WTC11 (cell line): ENCODE measurements at regions not wholly inside any gene's neighbourhood (a gene's known extent, or its start where the extent isn't known, plus 50 kb on each side); places are given as distances from the start of the nearest gene placed in this dataset.

ENCODE experiments used
- ATAC-seq: fragments of 200-7000 bp; cut with Tn5 transposase; 2 replicates; pipeline ENCODE4 v1.10.0; 2021; ENCODE audit warnings: mild to moderate bottlenecking, moderate library complexity
- CTCF ChIA-PET: fragments of 300-600 bp; sonication (Branson Sonifier 250); formaldehyde crosslinking; loops from one replicate; lab custom pipeline; 2021; ENCODE audit warnings: antibody characterized with exemption; lab: Charles Lee
- POLR2A ChIA-PET: fragments of 350-600 bp; sonication (Branson Sonifier 250); formaldehyde crosslinking; loops from one replicate; lab custom pipeline; 2021; ENCODE audit warnings: antibody characterized with exemption; lab: Charles Lee
- DNase-seq: peaks from one replicate; pipeline ENCODE4 v3.0.0; 2021; ENCODE audit warnings: low spot score
- H3K27ac Mint-ChIP-seq: 2 replicates; pipeline ENCODE4 v1.8.0; 2021; ENCODE audit warnings: mixed read lengths
- H3K27me3 Mint-ChIP-seq: 2 replicates; pipeline ENCODE4 v1.8.0; 2021; ENCODE audit warnings: low read depth, mild to moderate bottlenecking, moderate library complexity, mixed read lengths
- H3K36me3 Mint-ChIP-seq: 2 replicates; pipeline ENCODE4 v1.8.0; 2021; ENCODE audit warnings: mixed read lengths
- H3K4me1 Mint-ChIP-seq: 2 replicates; pipeline ENCODE4 v1.8.0; 2022; ENCODE audit warnings: mixed read lengths
- H3K4me3 Mint-ChIP-seq: 2 replicates; pipeline ENCODE4 v1.8.0; 2021; ENCODE audit warnings: mild to moderate bottlenecking, moderate library complexity, mixed read lengths
- H3K9me3 Mint-ChIP-seq: 2 replicates; pipeline ENCODE4 v1.8.0; 2021; ENCODE audit warnings: mixed read lengths
- ELF4 ChIP-seq: sonication (generic); formaldehyde crosslinking; IDR thresholded peaks from 2 replicates; pipeline ENCODE4 v1.8.1; 2022; ENCODE audit warnings: low read depth, mild to moderate bottlenecking, moderate library complexity, missing genetic modification reagents
- EMX1 ChIP-seq: fragments of 250-450 bp; sonication (Bioruptor Pico); IDR thresholded peaks from 2 replicates; pipeline ENCODE4 v1.8.0; 2021; ENCODE audit warnings: mild to moderate bottlenecking
- FOXP1 ChIP-seq: sonication (generic); formaldehyde crosslinking; IDR thresholded peaks from 2 replicates; pipeline ENCODE4 v1.8.0; 2022; ENCODE audit warnings: missing genetic modification reagents, mild to moderate bottlenecking, moderate library complexity, borderline replicate concordance
- HMGA2 ChIP-seq: fragments of 250-450 bp; sonication (Bioruptor Pico); IDR thresholded peaks from 2 replicates; pipeline ENCODE4 v1.4.0; 2021; ENCODE audit warnings: mild to moderate bottlenecking, moderate library complexity
- IRF2 ChIP-seq: sonication (generic); formaldehyde crosslinking; IDR thresholded peaks from 2 replicates; pipeline ENCODE4 v1.8.0; 2022; ENCODE audit warnings: low read depth, missing genetic modification reagents, borderline replicate concordance
- MXD4 ChIP-seq: fragments of 250-450 bp; sonication (Bioruptor Pico); IDR thresholded peaks from 2 replicates; pipeline ENCODE4 v1.8.0; 2021; ENCODE audit warnings: mild to moderate bottlenecking, moderate library complexity, borderline replicate concordance
- OVOL2 ChIP-seq: fragments of 250-450 bp; sonication (Bioruptor Pico); IDR thresholded peaks from 2 replicates; pipeline ENCODE4 v1.9.0; 2021; ENCODE audit warnings: mild to moderate bottlenecking, borderline replicate concordance
- SP1 ChIP-seq: sonication (generic); formaldehyde crosslinking; conservative IDR thresholded peaks from 2 replicates; pipeline ENCODE4 v1.8.1; 2022; ENCODE audit warnings: missing genetic modification reagents
- TEAD1 ChIP-seq: sonication (generic); formaldehyde crosslinking; IDR thresholded peaks from 2 replicates; pipeline ENCODE4 v1.8.0; 2022; ENCODE audit warnings: mild to moderate bottlenecking, missing genetic modification reagents
- TEAD4 ChIP-seq: sonication (generic); formaldehyde crosslinking; IDR thresholded peaks from 2 replicates; pipeline ENCODE4 v1.8.0; 2022; ENCODE audit warnings: mild to moderate bottlenecking, missing genetic modification reagents
- ZNF138 ChIP-seq: sonication (generic); formaldehyde crosslinking; conservative IDR thresholded peaks from 2 replicates; pipeline ENCODE4 v1.8.1; 2022; ENCODE audit warnings: mild to moderate bottlenecking, moderate library complexity, missing genetic modification reagents
- ZNF263 ChIP-seq: sonication (generic); formaldehyde crosslinking; IDR thresholded peaks from 2 replicates; pipeline ENCODE4 v1.8.1; 2022; ENCODE audit warnings: low read depth, mild to moderate bottlenecking, moderate library complexity, missing genetic modification reagents
- ZNF317 ChIP-seq: sonication (generic); formaldehyde crosslinking; IDR thresholded peaks from 2 replicates; pipeline ENCODE4 v1.8.1; 2023; ENCODE audit warnings: low read depth, mild to moderate bottlenecking, moderate library complexity, missing genetic modification reagents, borderline replicate concordance
- ZNF671 ChIP-seq: fragments of 250-450 bp; sonication (Bioruptor Pico); IDR thresholded peaks from 2 replicates; pipeline ENCODE4 v1.8.0; 2021; ENCODE audit warnings: mild to moderate bottlenecking
- TF ChIP-seq, protein P1 (sequence below): sonication (generic); formaldehyde crosslinking; IDR thresholded peaks from 2 replicates; pipeline ENCODE4 v1.8.0; 2023; ENCODE audit warnings: missing genetic modification reagents
- TF ChIP-seq, protein P2 (sequence below): sonication (generic); formaldehyde crosslinking; IDR thresholded peaks from 2 replicates; pipeline ENCODE4 v1.8.1; 2023; ENCODE audit warnings: mild to moderate bottlenecking, missing genetic modification reagents, moderate library complexity
- TF ChIP-seq, protein P3 (sequence below): sonication (generic); formaldehyde crosslinking; conservative IDR thresholded peaks from 2 replicates; pipeline ENCODE4 v1.8.1; 2022; ENCODE audit warnings: mild to moderate bottlenecking, missing genetic modification reagents
- TF ChIP-seq, protein P4 (sequence below): sonication (generic); formaldehyde crosslinking; IDR thresholded peaks from 2 replicates; pipeline ENCODE4 v1.8.1; 2022; ENCODE audit warnings: low read depth, mild to moderate bottlenecking, moderate library complexity, missing genetic modification reagents, borderline replicate concordance
- TF ChIP-seq, protein P5 (sequence below): sonication (generic); formaldehyde crosslinking; IDR thresholded peaks from 2 replicates; pipeline ENCODE4 v1.8.1; 2023; ENCODE audit warnings: mild to moderate bottlenecking, moderate library complexity, missing genetic modification reagents
- TF ChIP-seq, protein P6 (sequence below): sonication (generic); formaldehyde crosslinking; IDR thresholded peaks from 2 replicates; pipeline ENCODE4 v1.8.1; 2022; ENCODE audit warnings: missing genetic modification reagents, borderline replicate concordance
- TF ChIP-seq, protein P7 (sequence below): fragments of 250-450 bp; sonication (Bioruptor Pico); IDR thresholded peaks from 2 replicates; pipeline ENCODE4 v1.9.0; 2021; ENCODE audit warnings: mild to moderate bottlenecking
- TF ChIP-seq, protein P8 (sequence below): fragments of 250-450 bp; sonication (Bioruptor Pico); IDR thresholded peaks from 2 replicates; pipeline ENCODE4 v1.8.0; 2021; ENCODE audit warnings: mild to moderate bottlenecking
- TF ChIP-seq, protein P9 (sequence below): sonication (generic); formaldehyde crosslinking; IDR thresholded peaks from 2 replicates; pipeline ENCODE4 v1.8.1; 2023; ENCODE audit warnings: mild to moderate bottlenecking, missing genetic modification reagents

DNA sequence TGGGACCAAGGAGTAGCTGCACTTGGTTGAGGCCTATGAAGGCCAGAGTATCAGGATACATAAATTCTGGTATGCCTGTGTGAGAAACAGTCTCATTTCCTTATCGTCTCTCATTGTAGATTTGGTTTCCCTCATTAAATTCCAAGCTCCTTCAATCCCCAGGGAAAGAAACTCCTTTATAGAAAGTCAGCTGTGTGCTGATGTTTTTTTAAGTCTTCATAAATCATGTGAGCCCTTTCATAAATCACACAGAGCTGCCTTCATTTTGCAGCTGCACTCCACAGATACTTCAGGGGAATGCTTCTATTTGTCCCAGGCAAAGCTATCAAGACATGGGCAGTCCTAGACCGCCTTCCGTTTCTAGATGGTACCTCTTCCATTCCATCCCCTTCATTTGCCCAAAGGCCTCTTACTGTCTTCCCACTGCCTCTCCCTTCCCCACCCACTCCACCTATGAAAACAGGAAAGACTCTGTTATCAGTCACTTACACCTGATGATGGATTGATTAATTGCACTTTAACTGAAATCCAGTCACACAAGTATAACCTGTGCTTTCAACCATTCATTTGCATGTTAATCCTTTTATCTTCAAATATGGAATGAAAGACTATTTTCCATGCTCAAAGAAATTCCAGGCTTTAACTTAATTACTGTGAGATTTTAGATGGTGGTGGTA is 290.2 kb downstream of the C7orf25 start:
- no peak overlapping the region for H3K4me3 Mint-ChIP-seq
- DNase-seq (no peak), ATAC-seq (no peak)
- no peaks in the 10 kb centered on the region for H3K36me3 Mint-ChIP-seq
- H3K27ac Mint-ChIP-seq, result no peak overlapping the region
- no peaks in the 10 kb centered on the region for H3K27me3 Mint-ChIP-seq
- POLR2A ChIA-PET, result no interaction called here
- peaks cover 9% of the 10 kb centered on the region; the same call in 1 of the 2 replicates for H3K4me1 Mint-ChIP-seq
- TF ChIP-seq OVOL2 (CRISPR knock-in tag) (no peak), ZNF671 (CRISPR knock-in tag) (no peak), ZNF263 (CRISPR knock-in tag) (no peak)
- TF ChIP-seq, protein P1, sequence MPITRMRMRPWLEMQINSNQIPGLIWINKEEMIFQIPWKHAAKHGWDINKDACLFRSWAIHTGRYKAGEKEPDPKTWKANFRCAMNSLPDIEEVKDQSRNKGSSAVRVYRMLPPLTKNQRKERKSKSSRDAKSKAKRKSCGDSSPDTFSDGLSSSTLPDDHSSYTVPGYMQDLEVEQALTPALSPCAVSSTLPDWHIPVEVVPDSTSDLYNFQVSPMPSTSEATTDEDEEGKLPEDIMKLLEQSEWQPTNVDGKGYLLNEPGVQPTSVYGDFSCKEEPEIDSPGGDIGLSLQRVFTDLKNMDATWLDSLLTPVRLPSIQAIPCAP (CRISPR knock-in tag), result no peak
- TF ChIP-seq, protein P2, sequence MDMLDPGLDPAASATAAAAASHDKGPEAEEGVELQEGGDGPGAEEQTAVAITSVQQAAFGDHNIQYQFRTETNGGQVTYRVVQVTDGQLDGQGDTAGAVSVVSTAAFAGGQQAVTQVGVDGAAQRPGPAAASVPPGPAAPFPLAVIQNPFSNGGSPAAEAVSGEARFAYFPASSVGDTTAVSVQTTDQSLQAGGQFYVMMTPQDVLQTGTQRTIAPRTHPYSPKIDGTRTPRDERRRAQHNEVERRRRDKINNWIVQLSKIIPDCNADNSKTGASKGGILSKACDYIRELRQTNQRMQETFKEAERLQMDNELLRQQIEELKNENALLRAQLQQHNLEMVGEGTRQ (CRISPR knock-in tag), result no peak
- TF ChIP-seq, protein P3, sequence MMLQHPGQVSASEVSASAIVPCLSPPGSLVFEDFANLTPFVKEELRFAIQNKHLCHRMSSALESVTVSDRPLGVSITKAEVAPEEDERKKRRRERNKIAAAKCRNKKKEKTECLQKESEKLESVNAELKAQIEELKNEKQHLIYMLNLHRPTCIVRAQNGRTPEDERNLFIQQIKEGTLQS (CRISPR knock-in tag), result no peak
- TF ChIP-seq, protein P4, sequence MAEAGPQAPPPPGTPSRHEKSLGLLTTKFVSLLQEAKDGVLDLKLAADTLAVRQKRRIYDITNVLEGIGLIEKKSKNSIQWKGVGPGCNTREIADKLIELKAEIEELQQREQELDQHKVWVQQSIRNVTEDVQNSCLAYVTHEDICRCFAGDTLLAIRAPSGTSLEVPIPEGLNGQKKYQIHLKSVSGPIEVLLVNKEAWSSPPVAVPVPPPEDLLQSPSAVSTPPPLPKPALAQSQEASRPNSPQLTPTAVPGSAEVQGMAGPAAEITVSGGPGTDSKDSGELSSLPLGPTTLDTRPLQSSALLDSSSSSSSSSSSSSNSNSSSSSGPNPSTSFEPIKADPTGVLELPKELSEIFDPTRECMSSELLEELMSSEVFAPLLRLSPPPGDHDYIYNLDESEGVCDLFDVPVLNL (CRISPR knock-in tag), result no peak
- no peaks in the 10 kb centered on the region for H3K9me3 Mint-ChIP-seq
- CTCF ChIA-PET, result interaction anchor here (2.1 kb wide), 1 partner anchor 681 kb away, joined by 9 read pairs; no protein-coding TSS in a partner anchor

DNA sequence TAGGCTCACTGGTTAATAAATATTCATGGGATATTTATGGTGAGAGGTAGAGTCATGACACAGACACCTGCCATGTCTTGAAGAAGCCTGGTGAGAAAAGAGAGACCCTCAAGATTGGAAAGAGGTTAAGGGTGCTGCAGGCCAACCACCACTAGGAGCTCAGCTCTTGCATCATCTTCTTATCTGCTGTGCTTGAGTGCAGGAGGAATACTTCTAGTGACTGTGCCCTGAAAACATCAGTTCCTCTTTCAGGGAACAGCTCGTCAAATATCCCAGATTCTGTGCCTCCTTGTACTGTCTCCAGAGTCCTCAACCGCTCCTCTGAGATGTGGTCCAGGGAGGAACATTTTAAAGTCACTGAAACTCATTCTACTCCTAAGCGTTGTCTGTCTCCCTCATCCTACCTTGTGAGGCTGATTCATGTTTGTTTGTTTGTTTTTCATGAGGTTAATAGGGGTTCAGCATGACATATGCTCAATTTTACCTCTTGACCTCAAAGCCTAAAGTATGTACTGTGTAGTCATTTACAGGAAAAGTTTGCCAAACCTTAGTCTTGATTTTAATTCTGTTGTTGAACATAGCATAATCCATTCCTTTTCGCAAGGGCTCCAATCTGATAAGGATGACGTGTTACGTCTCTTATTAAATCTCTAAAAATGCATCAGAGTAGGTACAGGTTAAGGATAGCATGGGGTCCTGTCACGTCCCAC is 293.1 kb downstream of the C7orf25 start:
- Mint-ChIP-seq H3K4me1 (peaks cover 9% of the 10 kb centered on the region; the same call in 1 of the 2 replicates), H3K9me3 (no peaks in the 10 kb centered on the region), H3K27me3 (no peaks in the 10 kb centered on the region), H3K36me3 (no peaks in the 10 kb centered on the region), H3K27ac (no peak overlapping the region), H3K4me3 (no peak overlapping the region)
- TF ChIP-seq, protein P5, sequence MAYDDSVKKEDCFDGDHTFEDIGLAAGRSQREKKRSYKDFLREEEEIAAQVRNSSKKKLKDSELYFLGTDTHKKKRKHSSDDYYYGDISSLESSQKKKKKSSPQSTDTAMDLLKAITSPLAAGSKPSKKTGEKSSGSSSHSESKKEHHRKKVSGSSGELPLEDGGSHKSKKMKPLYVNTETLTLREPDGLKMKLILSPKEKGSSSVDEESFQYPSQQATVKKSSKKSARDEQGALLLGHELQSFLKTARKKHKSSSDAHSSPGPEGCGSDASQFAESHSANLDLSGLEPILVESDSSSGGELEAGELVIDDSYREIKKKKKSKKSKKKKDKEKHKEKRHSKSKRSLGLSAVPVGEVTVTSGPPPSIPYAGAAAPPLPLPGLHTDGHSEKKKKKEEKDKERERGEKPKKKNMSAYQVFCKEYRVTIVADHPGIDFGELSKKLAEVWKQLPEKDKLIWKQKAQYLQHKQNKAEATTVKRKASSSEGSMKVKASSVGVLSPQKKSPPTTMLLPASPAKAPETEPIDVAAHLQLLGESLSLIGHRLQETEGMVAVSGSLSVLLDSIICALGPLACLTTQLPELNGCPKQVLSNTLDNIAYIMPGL (CRISPR knock-in tag), result no peak
- TF ChIP-seq FOXP1 (CRISPR knock-in tag), result no peak
- TF ChIP-seq ZNF138, result no peak
- TF ChIP-seq, protein P6, sequence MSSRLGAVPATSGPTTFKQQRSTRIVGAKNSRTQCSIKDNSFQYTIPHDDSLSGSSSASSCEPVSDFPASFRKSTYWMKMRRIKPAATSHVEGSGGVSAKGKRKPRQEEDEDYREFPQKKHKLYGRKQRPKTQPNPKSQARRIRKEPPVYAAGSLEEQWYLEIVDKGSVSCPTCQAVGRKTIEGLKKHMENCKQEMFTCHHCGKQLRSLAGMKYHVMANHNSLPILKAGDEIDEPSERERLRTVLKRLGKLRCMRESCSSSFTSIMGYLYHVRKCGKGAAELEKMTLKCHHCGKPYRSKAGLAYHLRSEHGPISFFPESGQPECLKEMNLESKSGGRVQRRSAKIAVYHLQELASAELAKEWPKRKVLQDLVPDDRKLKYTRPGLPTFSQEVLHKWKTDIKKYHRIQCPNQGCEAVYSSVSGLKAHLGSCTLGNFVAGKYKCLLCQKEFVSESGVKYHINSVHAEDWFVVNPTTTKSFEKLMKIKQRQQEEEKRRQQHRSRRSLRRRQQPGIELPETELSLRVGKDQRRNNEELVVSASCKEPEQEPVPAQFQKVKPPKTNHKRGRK (CRISPR knock-in tag), result no peak
- TF ChIP-seq, protein P7, sequence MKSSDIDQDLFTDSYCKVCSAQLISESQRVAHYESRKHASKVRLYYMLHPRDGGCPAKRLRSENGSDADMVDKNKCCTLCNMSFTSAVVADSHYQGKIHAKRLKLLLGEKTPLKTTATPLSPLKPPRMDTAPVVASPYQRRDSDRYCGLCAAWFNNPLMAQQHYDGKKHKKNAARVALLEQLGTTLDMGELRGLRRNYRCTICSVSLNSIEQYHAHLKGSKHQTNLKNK, result no peak
- TF ChIP-seq MXD4 (CRISPR knock-in tag), result no peak
- no peak for TF ChIP-seq EMX1
- TF ChIP-seq TEAD4 (CRISPR knock-in tag), result no peak
- no peak for TF ChIP-seq ELF4 (CRISPR knock-in tag)
- no peak for TF ChIP-seq TEAD1 (CRISPR knock-in tag)
- TF ChIP-seq IRF2 (CRISPR knock-in tag), result no peak
- TF ChIP-seq SP1 (CRISPR knock-in tag), result no peak
- TF ChIP-seq, protein P8, sequence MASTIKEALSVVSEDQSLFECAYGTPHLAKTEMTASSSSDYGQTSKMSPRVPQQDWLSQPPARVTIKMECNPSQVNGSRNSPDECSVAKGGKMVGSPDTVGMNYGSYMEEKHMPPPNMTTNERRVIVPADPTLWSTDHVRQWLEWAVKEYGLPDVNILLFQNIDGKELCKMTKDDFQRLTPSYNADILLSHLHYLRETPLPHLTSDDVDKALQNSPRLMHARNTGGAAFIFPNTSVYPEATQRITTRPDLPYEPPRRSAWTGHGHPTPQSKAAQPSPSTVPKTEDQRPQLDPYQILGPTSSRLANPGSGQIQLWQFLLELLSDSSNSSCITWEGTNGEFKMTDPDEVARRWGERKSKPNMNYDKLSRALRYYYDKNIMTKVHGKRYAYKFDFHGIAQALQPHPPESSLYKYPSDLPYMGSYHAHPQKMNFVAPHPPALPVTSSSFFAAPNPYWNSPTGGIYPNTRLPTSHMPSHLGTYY (CRISPR knock-in tag), result no peak
- TF ChIP-seq HMGA2 (CRISPR knock-in tag), result no peak
- TF ChIP-seq ZNF317, result no peak
- no peak for TF ChIP-seq OVOL2 (CRISPR knock-in tag)
- TF ChIP-seq, protein P9, sequence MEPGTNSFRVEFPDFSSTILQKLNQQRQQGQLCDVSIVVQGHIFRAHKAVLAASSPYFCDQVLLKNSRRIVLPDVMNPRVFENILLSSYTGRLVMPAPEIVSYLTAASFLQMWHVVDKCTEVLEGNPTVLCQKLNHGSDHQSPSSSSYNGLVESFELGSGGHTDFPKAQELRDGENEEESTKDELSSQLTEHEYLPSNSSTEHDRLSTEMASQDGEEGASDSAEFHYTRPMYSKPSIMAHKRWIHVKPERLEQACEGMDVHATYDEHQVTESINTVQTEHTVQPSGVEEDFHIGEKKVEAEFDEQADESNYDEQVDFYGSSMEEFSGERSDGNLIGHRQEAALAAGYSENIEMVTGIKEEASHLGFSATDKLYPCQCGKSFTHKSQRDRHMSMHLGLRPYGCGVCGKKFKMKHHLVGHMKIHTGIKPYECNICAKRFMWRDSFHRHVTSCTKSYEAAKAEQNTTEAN (CRISPR knock-in tag), result no peak
- ChIA-PET POLR2A (no interaction called here), CTCF (interaction anchor here (0.8 to 2.7 kb wide), 9 partner anchors 17 to 678 kb away, joined by 3 to 15 read pairs (median 4); no protein-coding TSS in a partner anchor)
- DNase-seq, result no peak
- ATAC-seq, result no peak
